ENCODE measurements at regions not wholly inside any gene's neighbourhood (a gene's known extent, or its start where the extent isn't known, plus 50 kb on each side); places are given as distances from the start of the nearest gene placed in this dataset.

DNA sequence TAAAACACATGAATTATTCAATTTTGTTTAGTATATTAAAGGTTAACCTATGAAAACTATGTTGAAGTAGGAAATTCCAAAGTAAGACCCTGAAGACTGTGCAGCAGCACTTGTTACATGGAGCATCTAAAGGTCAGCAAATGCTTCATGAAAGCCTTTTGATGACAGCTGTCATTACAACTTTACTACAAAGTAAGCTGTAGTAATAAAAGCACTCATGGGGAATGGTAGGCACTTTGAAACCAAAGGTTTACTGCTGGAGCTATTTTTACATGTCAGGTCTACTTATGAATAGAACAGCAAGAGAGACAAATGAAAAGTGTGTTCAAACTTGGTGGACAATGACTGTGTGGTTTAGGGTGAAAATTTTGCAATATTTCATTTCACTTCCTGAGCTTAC is 672.5 kb upstream of the PCDH20 start:
- TF ChIP-seq, protein P1, sequence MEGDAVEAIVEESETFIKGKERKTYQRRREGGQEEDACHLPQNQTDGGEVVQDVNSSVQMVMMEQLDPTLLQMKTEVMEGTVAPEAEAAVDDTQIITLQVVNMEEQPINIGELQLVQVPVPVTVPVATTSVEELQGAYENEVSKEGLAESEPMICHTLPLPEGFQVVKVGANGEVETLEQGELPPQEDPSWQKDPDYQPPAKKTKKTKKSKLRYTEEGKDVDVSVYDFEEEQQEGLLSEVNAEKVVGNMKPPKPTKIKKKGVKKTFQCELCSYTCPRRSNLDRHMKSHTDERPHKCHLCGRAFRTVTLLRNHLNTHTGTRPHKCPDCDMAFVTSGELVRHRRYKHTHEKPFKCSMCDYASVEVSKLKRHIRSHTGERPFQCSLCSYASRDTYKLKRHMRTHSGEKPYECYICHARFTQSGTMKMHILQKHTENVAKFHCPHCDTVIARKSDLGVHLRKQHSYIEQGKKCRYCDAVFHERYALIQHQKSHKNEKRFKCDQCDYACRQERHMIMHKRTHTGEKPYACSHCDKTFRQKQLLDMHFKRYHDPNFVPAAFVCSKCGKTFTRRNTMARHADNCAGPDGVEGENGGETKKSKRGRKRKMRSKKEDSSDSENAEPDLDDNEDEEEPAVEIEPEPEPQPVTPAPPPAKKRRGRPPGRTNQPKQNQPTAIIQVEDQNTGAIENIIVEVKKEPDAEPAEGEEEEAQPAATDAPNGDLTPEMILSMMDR (IDR thresholded peaks at IDR 0.05): no peak
- no peak for TF ChIP-seq POLR2AphosphoS5 (IDR thresholded peaks at IDR 0.05)
- TF ChIP-seq POLR2A (IDR thresholded peaks at IDR 0.05): no peak
- intact Hi-C loops (cut with DNase I): no loop called here
- Histone ChIP-seq H3K36me3 (no peaks in the 10 kb centered on the region), H3K27me3 (replicated peaks; ENCODE audit: insufficient read depth) (no peaks in the 10 kb centered on the region), H3K4me3 (no peak overlapping the region), H3K27ac (no peak overlapping the region), H3K9me3 (no peaks in the 10 kb centered on the region), H3K4me1 (replicated peaks) (no peaks in the 10 kb centered on the region)
- no peak for DNase-seq (ENCODE audit: low spot score)

DNA sequence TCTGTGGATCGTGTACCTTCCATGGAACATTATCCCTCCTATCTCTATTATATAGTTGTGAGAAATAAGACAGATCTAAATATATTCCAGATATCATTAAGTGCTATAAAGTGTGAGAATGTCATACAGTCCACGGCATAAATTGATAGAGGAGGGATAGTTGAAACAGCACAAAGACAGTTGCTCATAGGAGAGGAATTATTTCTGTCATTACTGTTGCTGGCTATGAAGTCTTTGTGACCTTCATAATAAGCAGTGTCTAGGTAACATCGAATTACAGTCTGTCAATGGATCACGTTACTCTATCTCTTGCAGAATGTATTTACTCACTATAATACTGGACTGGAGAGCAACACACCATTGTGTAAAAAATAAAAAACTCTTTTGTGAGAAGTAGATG is 671.5 kb upstream of the PCDH20 start:
- no peak for TF ChIP-seq POLR2AphosphoS5 (IDR thresholded peaks at IDR 0.05)
- no peak for TF ChIP-seq POLR2A (IDR thresholded peaks at IDR 0.05)
- TF ChIP-seq, protein P1 (IDR thresholded peaks at IDR 0.05): no peak
- DNase-seq (ENCODE audit: low spot score): no peak
- intact Hi-C loops (cut with DNase I): no loop called here
- H3K9me3 ChIP-seq: no peaks in the 10 kb centered on the region
- H3K36me3 ChIP-seq: no peaks in the 10 kb centered on the region
- H3K27me3 ChIP-seq (replicated peaks; ENCODE audit: insufficient read depth): no peaks in the 10 kb centered on the region
- H3K4me1 ChIP-seq (replicated peaks): no peaks in the 10 kb centered on the region
- H3K4me3 ChIP-seq: no peak overlapping the region
- WGBS: 70% methylated on average over 4 of the region's 4 CpGs
- no peak overlapping the region for H3K27ac ChIP-seq

DNA sequence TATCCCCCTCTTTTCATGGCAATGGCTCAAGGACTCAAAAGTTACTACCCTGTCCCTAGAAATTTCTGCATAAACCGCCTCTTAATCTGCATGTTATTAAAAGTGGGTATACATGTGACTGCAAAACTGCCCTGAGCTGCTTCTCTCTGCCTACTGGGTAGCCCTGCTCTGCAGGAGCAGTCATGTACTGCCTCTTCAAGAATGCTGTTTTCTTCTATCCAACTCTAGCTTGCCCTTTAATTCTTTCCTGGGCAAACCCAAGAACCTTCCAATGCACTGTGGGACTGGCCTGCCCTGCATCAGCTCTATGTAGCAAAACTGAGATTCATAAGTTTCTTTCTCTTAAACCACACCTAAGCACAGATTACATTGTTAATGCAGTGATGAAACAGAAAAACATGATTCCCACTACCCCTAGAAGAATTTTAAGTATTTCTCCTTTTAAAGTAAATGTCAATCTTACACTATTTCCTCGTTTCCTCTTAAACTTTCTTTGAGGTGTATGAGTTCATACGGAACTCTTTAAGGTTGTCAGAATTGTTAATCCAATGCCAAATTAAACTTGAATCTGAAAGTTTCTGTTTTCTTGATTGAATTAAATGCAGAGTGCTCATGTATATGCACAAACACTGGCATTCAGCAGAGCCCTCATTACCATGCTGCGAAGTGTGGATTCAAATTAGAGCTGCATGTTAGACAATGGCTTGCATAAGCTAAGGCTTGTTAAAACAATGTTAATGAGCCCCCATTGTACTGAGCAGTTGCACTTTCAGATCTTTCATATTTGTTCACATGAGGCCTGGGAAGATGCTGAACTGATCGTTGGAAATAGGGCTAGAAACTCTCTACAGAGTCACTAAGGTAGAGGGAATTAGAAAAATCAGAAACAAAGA is 669.9 kb upstream of the PCDH20 start:
- no peaks in the 10 kb centered on the region for H3K27me3 ChIP-seq (replicated peaks; ENCODE audit: insufficient read depth)
- no peak overlapping the region for H3K27ac ChIP-seq
- H3K4me3 ChIP-seq: no peak overlapping the region
- H3K36me3 ChIP-seq: no peaks in the 10 kb centered on the region
- whole genome bisulfite sequencing: 48% methylated on average over 5 of the region's 5 CpGs
- TF ChIP-seq, protein P1 (IDR thresholded peaks at IDR 0.05): no peak
- TF ChIP-seq POLR2A (IDR thresholded peaks at IDR 0.05): no peak
- TF ChIP-seq POLR2AphosphoS5 (IDR thresholded peaks at IDR 0.05): no peak
- no peaks in the 10 kb centered on the region for H3K4me1 ChIP-seq (replicated peaks)
- no peak for DNase-seq (ENCODE audit: low spot score)
- H3K9me3 ChIP-seq: no peaks in the 10 kb centered on the region
- intact Hi-C loops (cut with DNase I): no loop called here

DNA sequence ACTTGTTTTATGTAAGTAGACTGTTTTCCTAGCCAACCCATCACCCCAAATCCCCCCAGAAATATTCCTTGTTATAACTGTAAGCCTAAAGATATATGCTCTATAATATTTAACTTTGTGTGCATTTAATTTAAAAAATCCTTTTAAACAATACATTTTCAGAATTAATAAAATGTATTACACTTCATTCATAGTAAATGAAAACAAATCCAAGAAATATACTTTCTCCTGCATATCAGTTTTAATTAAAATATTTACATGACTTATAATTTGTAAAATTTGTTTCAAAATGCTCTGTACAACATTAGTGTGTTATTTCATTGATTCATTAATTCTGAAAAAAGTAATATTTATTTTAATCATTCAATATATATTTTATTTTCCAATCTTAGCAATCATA is 669.1 kb upstream of the PCDH20 start:
- DNase-seq (ENCODE audit: low spot score): no peak
- H3K36me3 ChIP-seq: no peaks in the 10 kb centered on the region
- H3K4me1 ChIP-seq (replicated peaks): no peaks in the 10 kb centered on the region
- no peak overlapping the region for H3K27ac ChIP-seq
- no peak for TF ChIP-seq POLR2A (IDR thresholded peaks at IDR 0.05)
- TF ChIP-seq POLR2AphosphoS5 (IDR thresholded peaks at IDR 0.05): no peak
- TF ChIP-seq, protein P1 (IDR thresholded peaks at IDR 0.05): no peak
- H3K9me3 ChIP-seq: no peaks in the 10 kb centered on the region
- no peak overlapping the region for H3K4me3 ChIP-seq
- intact Hi-C loops (cut with DNase I): no loop called here
- H3K27me3 ChIP-seq (replicated peaks; ENCODE audit: insufficient read depth): no peaks in the 10 kb centered on the region

DNA sequence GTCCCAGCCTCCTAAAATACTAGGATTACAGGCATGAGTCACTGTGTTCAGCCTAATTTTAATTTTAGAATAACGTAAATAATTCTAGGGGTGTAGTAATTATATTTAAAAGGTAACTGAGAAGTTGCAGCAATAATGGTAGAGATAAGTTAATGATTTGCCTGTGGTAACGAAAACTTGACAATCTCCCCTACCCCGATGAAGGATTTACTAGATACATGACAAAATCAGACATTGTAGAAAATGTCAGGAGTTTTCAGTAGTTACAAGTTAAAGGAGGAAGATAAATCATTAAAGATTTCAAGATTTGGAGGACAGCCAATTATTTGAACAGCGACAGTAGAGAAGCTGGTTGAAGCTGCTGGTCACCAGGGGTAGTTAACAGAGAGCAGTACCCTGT is 652.2 kb upstream of the PCDH20 start:
- Histone ChIP-seq H3K4me1 (replicated peaks) (no peaks in the 10 kb centered on the region), H3K9me3 (no peaks in the 10 kb centered on the region), H3K4me3 (no peak overlapping the region), H3K36me3 (no peaks in the 10 kb centered on the region), H3K27ac (no peak overlapping the region), H3K27me3 (replicated peaks; ENCODE audit: insufficient read depth) (no peaks in the 10 kb centered on the region)
- 43% methylated on average over 4 of the region's 4 CpGs for WGBS
- no peak for DNase-seq (ENCODE audit: low spot score)
- TF ChIP-seq, protein P1 (IDR thresholded peaks at IDR 0.05): no peak
- no peak for TF ChIP-seq POLR2AphosphoS5 (IDR thresholded peaks at IDR 0.05)
- no peak for TF ChIP-seq POLR2A (IDR thresholded peaks at IDR 0.05)
- intact Hi-C loops (cut with DNase I): no loop called here

Data from prostate gland (tissue), 2 donors.